SU-DHL-6 (cell line): ENCODE measurements at regions not wholly inside any gene's neighbourhood (a gene's known extent, or its start where the extent isn't known, plus 50 kb on each side); places are given as distances from the start of the nearest gene placed in this dataset.

Source experiments
- H2AFZ ChIP-seq: fragments of 200-600 bp; sonication (generic); 2 replicates; pipeline ENCODE4 v1.6.1; 2014; ENCODE audit warnings: low read depth, mild to moderate bottlenecking, moderate library complexity, mixed read lengths, antibody characterized with exemption, low read length; ENCODE audit not compliant: severe bottlenecking
- H3F3A ChIP-seq: fragments of 200-600 bp; shearing (Covaris generic); 2 replicates; pipeline ENCODE4 v1.6.0; 2016; ENCODE audit warnings: antibody characterized with exemption, mild to moderate bottlenecking; ENCODE audit not compliant: insufficient read depth
- H3K27ac ChIP-seq: fragments of 200-600 bp; sonication (generic); 2 replicates; pipeline ENCODE4 v1.5.1; 2016; ENCODE audit warnings: low read depth, mild to moderate bottlenecking, low read length, moderate library complexity, mixed read lengths
- H3K27me3 ChIP-seq: fragments of 200-600 bp; sonication (generic), shearing (Covaris generic); 2 replicates; pipeline ENCODE4 v1.6.0; 2014; ENCODE audit warnings: mild to moderate bottlenecking, low read length
- H3K36me3 ChIP-seq: fragments of 200-600 bp; sonication (generic); 2 replicates; pipeline ENCODE4 v1.6.1; 2014; ENCODE audit warnings: mild to moderate bottlenecking, low read length, mixed read lengths
- H3K4me2 ChIP-seq: fragments of 300-600, 200-600 bp; shearing (Covaris generic), sonication (generic); 2 replicates; pipeline ENCODE4 v1.6.0; 2014; ENCODE audit warnings: low read length, low read depth, mild to moderate bottlenecking; ENCODE audit not compliant: poor library complexity, severe bottlenecking
- H3K4me3 ChIP-seq: fragments of 200-600 bp; sonication (generic); 2 replicates; pipeline ENCODE4 v1.5.1; 2014; ENCODE audit warnings: antibody characterized with exemption, low read length, mild to moderate bottlenecking, mixed read lengths; ENCODE audit not compliant: insufficient read depth, poor library complexity, severe bottlenecking
- H3K79me2 ChIP-seq: fragments of 200-600 bp; sonication (generic); 2 replicates; pipeline ENCODE4 v1.6.1; 2014; ENCODE audit warnings: mild to moderate bottlenecking, low read length, moderate library complexity; ENCODE audit not compliant: insufficient read depth
- H3K9ac ChIP-seq: fragments of 200-600 bp; sonication (generic); 2 replicates; pipeline ENCODE4 v1.7.0; 2014; ENCODE audit warnings: mild to moderate bottlenecking, low read length
- H3K9me2 ChIP-seq: fragments of 200-600 bp; sonication (generic); replicated peaks from 2 replicates; pipeline ENCODE4 v1.6.1; 2014; ENCODE audit warnings: low read length; ENCODE audit not compliant: insufficient read depth
- H3K9me3 ChIP-seq: fragments of 200-600 bp; sonication (generic); 2 replicates; pipeline ENCODE4 v1.6.1; 2014; ENCODE audit warnings: low read length, mixed read lengths; ENCODE audit not compliant: insufficient read depth
- H4K20me1 ChIP-seq: fragments of 200-600 bp; sonication (generic); 2 replicates; pipeline ENCODE4 v1.6.1; 2014; ENCODE audit warnings: low read depth, mild to moderate bottlenecking, antibody characterized with exemption, low read length, moderate library complexity, mixed read lengths
- EZH2phosphoT487 ChIP-seq: fragments of 200-600 bp; sonication (generic), shearing (Covaris generic); conservative IDR thresholded peaks from 2 replicates; pipeline ENCODE4 v1.6.1; 2018; ENCODE audit warnings: mild to moderate bottlenecking, antibody characterized with exemption, low read length, moderate library complexity, mixed read lengths
- TF ChIP-seq, protein P1 (sequence below): fragments of 200-600 bp; sonication (generic); IDR thresholded peaks from one replicate; pipeline ENCODE4 v1.5.1; 2017; ENCODE audit warnings: antibody characterized with exemption, mild to moderate bottlenecking, low read length, moderate library complexity; ENCODE audit not compliant: insufficient read depth, poor library complexity, severe bottlenecking

GRCh38 chr18:28468901-28469300 lies 292.0 kb upstream of the CDH2 start:
- H3K27ac ChIP-seq = no peak overlapping the region
- TF ChIP-seq EZH2phosphoT487 = no peak
- TF ChIP-seq, protein P1, sequence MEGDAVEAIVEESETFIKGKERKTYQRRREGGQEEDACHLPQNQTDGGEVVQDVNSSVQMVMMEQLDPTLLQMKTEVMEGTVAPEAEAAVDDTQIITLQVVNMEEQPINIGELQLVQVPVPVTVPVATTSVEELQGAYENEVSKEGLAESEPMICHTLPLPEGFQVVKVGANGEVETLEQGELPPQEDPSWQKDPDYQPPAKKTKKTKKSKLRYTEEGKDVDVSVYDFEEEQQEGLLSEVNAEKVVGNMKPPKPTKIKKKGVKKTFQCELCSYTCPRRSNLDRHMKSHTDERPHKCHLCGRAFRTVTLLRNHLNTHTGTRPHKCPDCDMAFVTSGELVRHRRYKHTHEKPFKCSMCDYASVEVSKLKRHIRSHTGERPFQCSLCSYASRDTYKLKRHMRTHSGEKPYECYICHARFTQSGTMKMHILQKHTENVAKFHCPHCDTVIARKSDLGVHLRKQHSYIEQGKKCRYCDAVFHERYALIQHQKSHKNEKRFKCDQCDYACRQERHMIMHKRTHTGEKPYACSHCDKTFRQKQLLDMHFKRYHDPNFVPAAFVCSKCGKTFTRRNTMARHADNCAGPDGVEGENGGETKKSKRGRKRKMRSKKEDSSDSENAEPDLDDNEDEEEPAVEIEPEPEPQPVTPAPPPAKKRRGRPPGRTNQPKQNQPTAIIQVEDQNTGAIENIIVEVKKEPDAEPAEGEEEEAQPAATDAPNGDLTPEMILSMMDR = no peak
- 0 out of 2 replicates have a peak, but pooled peaks cover 4% of the 10 kb centered on the region for H3K9me2 ChIP-seq
- no peaks in the 10 kb centered on the region for H3K79me2 ChIP-seq
- no peaks in the 10 kb centered on the region for H4K20me1 ChIP-seq
- H3K9me3 ChIP-seq = no peaks in the 10 kb centered on the region
- H3K27me3 ChIP-seq = no peaks in the 10 kb centered on the region
- no peaks in the 10 kb centered on the region for H3K36me3 ChIP-seq
- H3K4me3 ChIP-seq = no peak overlapping the region
- no peak overlapping the region for H3K4me2 ChIP-seq
- H3F3A ChIP-seq = no peaks in the 10 kb centered on the region
- H3K9ac ChIP-seq = no peak overlapping the region
- no peak overlapping the region for H2AFZ ChIP-seq

DNA sequence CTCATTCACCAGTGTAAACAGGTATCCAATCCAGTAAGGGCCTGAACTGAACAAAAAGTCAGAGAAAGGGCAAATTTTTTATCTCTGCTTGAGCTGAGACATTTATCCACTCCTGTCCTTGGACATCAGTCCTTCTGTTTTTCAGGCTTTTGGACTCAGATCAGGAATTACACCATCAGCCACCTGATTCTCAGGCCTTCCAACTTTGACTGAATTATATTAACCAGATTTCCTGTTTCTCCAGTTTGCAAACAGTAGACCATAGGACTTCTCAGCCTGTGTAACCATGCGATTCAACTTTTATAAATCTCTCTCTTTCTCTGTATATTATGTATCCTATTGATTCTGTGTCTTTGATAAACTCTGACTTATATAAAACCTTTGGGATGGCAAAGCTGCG lies 289.3 kb upstream of the CDH2 start:
- no peak overlapping the region for H3K27ac ChIP-seq
- no peak overlapping the region for H3K4me2 ChIP-seq

GRCh38 chr18:28459587-28459986 lies 282.7 kb upstream of the CDH2 start:
- H3K27ac ChIP-seq = no peak overlapping the region
- H3K9ac ChIP-seq = no peak overlapping the region
- no peaks in the 10 kb centered on the region for H4K20me1 ChIP-seq
- no peaks in the 10 kb centered on the region for H3K79me2 ChIP-seq
- 0 out of 2 replicates have a peak, but pooled peaks cover 4% of the 10 kb centered on the region for H3K9me2 ChIP-seq
- no peak overlapping the region for H3K4me2 ChIP-seq
- no peak for TF ChIP-seq EZH2phosphoT487
- TF ChIP-seq, protein P1 = no peak
- H3F3A ChIP-seq = no peaks in the 10 kb centered on the region
- no peak overlapping the region for H3K4me3 ChIP-seq
- H3K27me3 ChIP-seq = no peaks in the 10 kb centered on the region
- H2AFZ ChIP-seq = no peak overlapping the region
- H3K36me3 ChIP-seq = no peaks in the 10 kb centered on the region
- H3K9me3 ChIP-seq = no peaks in the 10 kb centered on the region

More for the DNA sequence above, 289.3 kb upstream of the CDH2 start:
- Histone ChIP-seq H4K20me1 (no peaks in the 10 kb centered on the region), H3K4me3 (no peak overlapping the region), H3K9ac (no peak overlapping the region), H2AFZ (no peak overlapping the region), H3F3A (no peaks in the 10 kb centered on the region), H3K9me3 (no peaks in the 10 kb centered on the region), H3K27me3 (no peaks in the 10 kb centered on the region), H3K9me2 (0 out of 2 replicates have a peak, but pooled peaks cover 4% of the 10 kb centered on the region), H3K36me3 (no peaks in the 10 kb centered on the region), H3K79me2 (no peaks in the 10 kb centered on the region)
- TF ChIP-seq, protein P1 = no peak
- no peak for TF ChIP-seq EZH2phosphoT487

GRCh38 chr18:28458751-28459150 lies 281.8 kb upstream of the CDH2 start:
- Histone ChIP-seq H3K36me3 (no peaks in the 10 kb centered on the region), H3K4me2 (no peak overlapping the region), H3K4me3 (no peak overlapping the region), H3K27ac (no peak overlapping the region), H2AFZ (no peak overlapping the region), H3F3A (no peaks in the 10 kb centered on the region), H4K20me1 (no peaks in the 10 kb centered on the region), H3K27me3 (no peaks in the 10 kb centered on the region), H3K9ac (no peak overlapping the region), H3K9me2 (no peaks in the 10 kb centered on the region), H3K79me2 (no peaks in the 10 kb centered on the region), H3K9me3 (no peaks in the 10 kb centered on the region)
- TF ChIP-seq, protein P1 = no peak
- TF ChIP-seq EZH2phosphoT487 = no peak
